ENCODE measurements at regions not wholly inside any gene's neighbourhood (a gene's known extent, or its start where the extent isn't known, plus 50 kb on each side); places are given as distances from the start of the nearest gene placed in this dataset.

- no peak for TF ChIP-seq CTCF (IDR thresholded peaks at IDR 0.05; ENCODE audit: extremely low read depth, missing control alignments)
- DNase-seq (ENCODE audit: low spot score), result no peak
These were observed 172.7 kb upstream of the RFX3 start for GRCh38 chr9:3698531-3698930.

GRCh38 chr9:3698076-3698475 is 172.3 kb upstream of the RFX3 start:
- no peak for DNase-seq (ENCODE audit: low spot score)
- TF ChIP-seq CTCF (IDR thresholded peaks at IDR 0.05; ENCODE audit: extremely low read depth, missing control alignments), result no peak

- no peak for TF ChIP-seq CTCF (IDR thresholded peaks at IDR 0.05; ENCODE audit: extremely low read depth, missing control alignments)
- no peak for DNase-seq (ENCODE audit: low spot score)
These were observed 170.6 kb upstream of the RFX3 start for GRCh38 chr9:3696368-3696767.

- DNase-seq (ENCODE audit: low spot score), result no peak
- TF ChIP-seq CTCF (IDR thresholded peaks at IDR 0.05; ENCODE audit: extremely low read depth, missing control alignments), result no peak
These were observed 166.8 kb upstream of the RFX3 start for GRCh38 chr9:3692606-3693005.

- no peak for TF ChIP-seq CTCF (IDR thresholded peaks at IDR 0.05; ENCODE audit: extremely low read depth, missing control alignments)
- DNase-seq (ENCODE audit: low spot score), result no peak
These were observed 163.8 kb upstream of the RFX3 start for GRCh38 chr9:3689555-3689954.

GRCh38 chr9:3687145-3687544 is 161.3 kb upstream of the RFX3 start:
- TF ChIP-seq CTCF (IDR thresholded peaks at IDR 0.05; ENCODE audit: extremely low read depth, missing control alignments), result no peak
- DNase-seq (ENCODE audit: low spot score), result no peak

GRCh38 chr9:3682186-3682585 is 156.4 kb upstream of the RFX3 start:
- no peak for DNase-seq (ENCODE audit: low spot score)
- TF ChIP-seq CTCF (IDR thresholded peaks at IDR 0.05; ENCODE audit: extremely low read depth, missing control alignments), result no peak
